H1 (cell line): ENCODE measurements at regions not wholly inside any gene's neighbourhood (a gene's known extent, or its start where the extent isn't known, plus 50 kb on each side); places are given as distances from the start of the nearest gene placed in this dataset.

Source experiments
- CTCF ChIA-PET: fragments of 300-600 bp; sonication (Branson Sonifier 250); formaldehyde crosslinking; loops from one replicate; lab custom pipeline; 2021; ENCODE audit not compliant: partially characterized antibody; lab: Charles Lee
- POLR2A ChIA-PET: fragments of 300-600 bp; sonication (Branson Sonifier 250); formaldehyde crosslinking; loops from one replicate; lab custom pipeline; 2021; ENCODE audit warnings: inconsistent platforms; ENCODE audit not compliant: partially characterized antibody; lab: Charles Lee
- DNase-seq, 2 experiments: peaks; one replicate each; pipeline versions ENCODE4 v3.0.0 to v3.0.0-alpha.2; 2010 to 2022; ENCODE audit warnings: low spot score in 2 of 2, low read depth in 1 of 2, mixed read lengths in 1 of 2
- FAIRE-seq: peaks from 2 replicates; lab custom pipeline; 2011; peaks lifted over from hg19 to GRCh38; lab: Jason Lieb, UNC
- H2AFZ ChIP-seq: 2 replicates; pipeline ENCODE4 v1.8.1; 2012; ENCODE audit warnings: low read length, inconsistent platforms
- H2AK5ac ChIP-seq: 2 replicates; pipeline ENCODE4 v1.6.1; 2013; ENCODE audit warnings: low read depth, low read length
- H2BK120ac ChIP-seq: replicated peaks from 2 replicates; pipeline ENCODE3; 2013; ENCODE audit warnings: low read depth, low read length, inconsistent platforms
- H2BK12ac ChIP-seq: 2 replicates; pipeline ENCODE4 v1.6.1; 2013; ENCODE audit warnings: low read depth, low read length
- H2BK15ac ChIP-seq: 2 replicates; pipeline ENCODE4 v1.6.1; 2013; ENCODE audit warnings: low read length
- H2BK20ac ChIP-seq: 2 replicates; pipeline ENCODE4 v1.6.1; 2013; ENCODE audit warnings: low read length
- H2BK5ac ChIP-seq: 2 replicates; pipeline ENCODE4 v1.6.1; 2013; ENCODE audit warnings: low read depth, low read length
- H3K14ac ChIP-seq: 2 replicates; pipeline ENCODE4 v1.6.1; 2013; ENCODE audit warnings: inconsistent platforms; ENCODE audit not compliant: insufficient read length
- H3K18ac ChIP-seq: 2 replicates; pipeline ENCODE4 v1.6.1; 2013; ENCODE audit warnings: low read length; ENCODE audit errors: extremely low read depth
- H3K23ac ChIP-seq: 2 replicates; pipeline ENCODE4 v1.6.1; 2013; ENCODE audit warnings: inconsistent platforms; ENCODE audit not compliant: insufficient read length
- H3K23me2 ChIP-seq: 2 replicates; pipeline ENCODE4 v1.6.1; 2013; ENCODE audit warnings: low read depth, low read length
- H3K27ac ChIP-seq: 2 replicates; pipeline ENCODE4 v1.6.1; 2011; ENCODE audit warnings: low read depth, low read length, inconsistent platforms
- H3K27me3 ChIP-seq, 4 experiments: replicated peaks in 1 of 4; 1 replicate in 1 of 4; 2 replicates in 3 of 4; pipeline versions ENCODE4 v1.6.1 to v1.8.1; 2011 to 2013; ENCODE audit warnings: low read length in 3 of 4, mild to moderate bottlenecking in 3 of 4, inconsistent platforms in 2 of 4, mixed read lengths in 2 of 4, moderate library complexity in 1 of 4; ENCODE audit not compliant: control insufficient read depth in 3 of 4, insufficient read depth in 3 of 4; ENCODE audit errors: extremely low read depth in 1 of 4
- H3K36me3 ChIP-seq, 4 experiments: 2 replicates each; pipeline versions ENCODE4 v1.6.1 to v1.8.1; 2011 to 2013; ENCODE audit warnings: mild to moderate bottlenecking in 4 of 4, low read length in 3 of 4, moderate library complexity in 2 of 4, control low read depth in 1 of 4, inconsistent platforms in 1 of 4; ENCODE audit not compliant: insufficient read depth in 4 of 4, control insufficient read depth in 2 of 4
- H3K4ac ChIP-seq: replicated peaks from 2 replicates; pipeline ENCODE3; 2013; ENCODE audit warnings: low read length, low read depth, mixed read lengths, inconsistent platforms; ENCODE audit not compliant: insufficient read length
- H3K4me1 ChIP-seq, 4 experiments: replicated peaks in 1 of 4; 1 replicate in 1 of 4; 2 replicates in 3 of 4; pipeline versions ENCODE4 v1.6.1 to v1.8.1; 2011 to 2013; ENCODE audit warnings: low read length in 3 of 4, inconsistent platforms in 2 of 4, mixed read lengths in 1 of 4; ENCODE audit not compliant: insufficient read depth in 4 of 4, control insufficient read depth in 3 of 4
- H3K4me2 ChIP-seq, 2 experiments: 2 replicates each; pipeline versions ENCODE4 v1.6.1 to v1.8.1; 2011 to 2013; ENCODE audit warnings: low read depth in 2 of 2, low read length in 2 of 2, control low read depth in 1 of 2, inconsistent platforms in 1 of 2, mild to moderate bottlenecking in 1 of 2; ENCODE audit not compliant: insufficient read depth in 1 of 2
- H3K4me3 ChIP-seq, 4 experiments: fragments of 200-600, 300-600 bp in 1 of 4; sonication (generic), shearing (Covaris generic), sonication (Bioruptor Twin) in 1 of 4; 2 replicates each; pipeline versions ENCODE4 v1.5.1 to v1.8.1; 2011 to 2016; ENCODE audit warnings: low read length in 4 of 4, low read depth in 3 of 4, control low read depth in 2 of 4, inconsistent platforms in 2 of 4, mild to moderate bottlenecking in 2 of 4, mixed read lengths in 1 of 4, moderate library complexity in 1 of 4; ENCODE audit not compliant: insufficient read depth in 2 of 4; ENCODE audit errors: extremely low read depth in 1 of 4
- H3K56ac ChIP-seq: replicated peaks from 2 replicates; pipeline ENCODE3; 2013; ENCODE audit warnings: low read depth, mild to moderate bottlenecking, mixed read lengths, low read length, inconsistent platforms; ENCODE audit not compliant: insufficient read length
- H3K79me1 ChIP-seq: 2 replicates; pipeline ENCODE4 v1.6.1; 2013; ENCODE audit warnings: low read depth, low read length, control low read depth
- H3K79me2 ChIP-seq, 2 experiments: 2 replicates each; pipeline versions ENCODE4 v1.6.1 to v1.8.1; 2012 to 2013; ENCODE audit warnings: low read length in 2 of 2, mild to moderate bottlenecking in 2 of 2, inconsistent platforms in 1 of 2; ENCODE audit not compliant: insufficient read depth in 2 of 2, control insufficient read depth in 1 of 2
- H3K9ac ChIP-seq, 4 experiments: replicated peaks in 1 of 4; 1 replicate in 1 of 4; 2 replicates in 3 of 4; pipeline versions ENCODE4 v1.6.1 to v1.8.1; 2011 to 2013; ENCODE audit warnings: low read depth in 3 of 4, low read length in 3 of 4, control low read depth in 2 of 4, mild to moderate bottlenecking in 2 of 4, moderate library complexity in 2 of 4, inconsistent platforms in 1 of 4; ENCODE audit errors: extremely low read depth in 1 of 4
- H3K9me3 ChIP-seq, 2 experiments: 2 replicates each; pipeline versions ENCODE4 v1.6.1 to v1.8.1; 2012 to 2013; ENCODE audit warnings: mild to moderate bottlenecking in 2 of 2, moderate library complexity in 2 of 2, control low read depth in 1 of 2, inconsistent platforms in 1 of 2, low read depth in 1 of 2, low read length in 1 of 2, mixed read lengths in 1 of 2; ENCODE audit not compliant: insufficient read depth in 2 of 2
- H4K20me1 ChIP-seq, 2 experiments: replicated peaks in 1 of 2; 2 replicates each; pipeline versions ENCODE3 to v1.8.1; 2011 to 2013; ENCODE audit warnings: inconsistent platforms in 2 of 2, low read length in 2 of 2, mild to moderate bottlenecking in 1 of 2; ENCODE audit not compliant: insufficient read depth in 2 of 2, control insufficient read depth in 1 of 2
- H4K5ac ChIP-seq: 2 replicates; pipeline ENCODE4 v1.6.1; 2013; ENCODE audit warnings: low read length, low read depth, mixed read lengths, inconsistent platforms; ENCODE audit not compliant: insufficient read length
- H4K8ac ChIP-seq: 2 replicates; pipeline ENCODE4 v1.8.0; 2013; ENCODE audit warnings: mild to moderate bottlenecking, moderate library complexity, low read length, inconsistent platforms; ENCODE audit not compliant: insufficient read depth; ENCODE audit errors: extremely low read depth
- H4K91ac ChIP-seq: replicated peaks from 2 replicates; pipeline ENCODE3; 2013; ENCODE audit warnings: low read length, mixed read lengths, inconsistent platforms; ENCODE audit not compliant: insufficient read length
- KDM5A ChIP-seq: fragments of 200-600 bp; IDR thresholded peaks from 2 replicates; pipeline ENCODE4 v1.7.1; 2012; ENCODE audit warnings: mild to moderate bottlenecking, low read length, inconsistent platforms, mixed read lengths
- NANOG ChIP-seq: IDR thresholded peaks from 2 replicates; pipeline ENCODE4 v1.6.1; 2011; ENCODE audit warnings: low read length, low read depth, mild to moderate bottlenecking, inconsistent platforms; ENCODE audit not compliant: insufficient read depth, poor library complexity, severe bottlenecking
- WGBS, 2 experiments: shearing (Covaris generic) in 1 of 2; methylation state at CpG; one replicate each; pipeline versions ENCODE4 v1.1.6 to v1.1.7; 2013 to 2015; ENCODE audit warnings: low lambda C conversion rate in 2 of 2, mixed read lengths in 2 of 2, inconsistent platforms in 1 of 2, low coverage in 1 of 2, missing lambda C conversion rate in 1 of 2; ENCODE audit not compliant: insufficient replicate concordance in 2 of 2, insufficient coverage in 1 of 2, insufficient read length in 1 of 2; ENCODE audit errors: extremely low coverage in 1 of 2, missing lambda C conversion rate in 1 of 2; 5-methylcytosine and 5-hydroxymethylcytosine counted together

DNA sequence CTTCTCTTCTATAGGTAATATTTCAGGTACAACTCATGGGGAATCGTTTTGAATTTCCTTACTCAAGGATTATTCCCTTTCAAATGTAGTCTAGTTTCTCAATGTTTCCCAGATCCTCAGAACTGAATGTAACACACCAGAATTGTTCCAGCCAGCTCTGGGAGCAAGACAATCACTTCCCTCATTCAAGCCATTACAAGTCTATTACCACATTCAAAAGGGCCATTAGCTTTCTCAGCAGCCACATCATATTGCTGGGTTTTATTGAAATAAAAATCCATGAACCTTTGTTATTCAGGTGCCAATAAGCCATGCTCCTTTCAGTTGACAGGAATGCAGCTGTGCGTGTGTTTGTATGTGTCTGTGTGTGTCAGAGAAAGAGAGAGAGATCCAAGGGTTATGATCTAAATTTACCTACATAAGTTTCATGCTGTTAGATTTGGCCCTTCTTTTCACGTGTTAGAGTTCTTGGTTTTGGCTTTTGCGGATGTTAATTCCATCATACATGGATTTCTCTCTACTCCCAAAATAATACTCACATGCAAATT is 357.7 kb downstream of the BCAT1 start:
- H2BK20ac ChIP-seq: no peak overlapping the region
- WGBS, 2 experiments: 48% methylated on average over 4 of the region's 4 CpGs; no CpG with 5 or more reads in 1 of the 2 experiments
- H3K79me2 ChIP-seq: no peaks in the 10 kb centered on the region
- H3K4ac ChIP-seq: no peak overlapping the region
- H3K4me1 ChIP-seq: peaks cover 0 to 3% (median 0%) of the 10 kb centered on the region in 4 experiments; a peak in 1 of 7 replicates
- H2AK5ac ChIP-seq: no peak overlapping the region
- H3K9ac ChIP-seq: no peak overlapping the region
- H2BK5ac ChIP-seq: no peak overlapping the region
- no peak overlapping the region for H2BK120ac ChIP-seq
- no peaks in the 10 kb centered on the region for H3K36me3 ChIP-seq
- no peaks in the 10 kb centered on the region for H3K27me3 ChIP-seq
- no peaks in the 10 kb centered on the region for H3K79me1 ChIP-seq
- no peaks in the 10 kb centered on the region for H3K23me2 ChIP-seq
- H3K4me3 ChIP-seq: no peak overlapping the region
- no peak overlapping the region for H4K91ac ChIP-seq
- TF ChIP-seq KDM5A (no peak), NANOG (peak; percentile 66)
- TF ChIP-seq, all 59 proteins: peak for 1
- Histone ChIP-seq H2BK12ac (no peak overlapping the region), H3K4me2 (peak overlapping the region in 1 of 2 experiments; percentile 25; a peak in 1 of 4 replicates), H4K8ac (no peak overlapping the region), H3K9me3 (no peaks in the 10 kb centered on the region), H3K56ac (no peak overlapping the region), H3K23ac (no peak overlapping the region), H3K27ac (no peak overlapping the region), H3K14ac (no peak overlapping the region), H2BK15ac (no peak overlapping the region), H2AFZ (no peak overlapping the region), H4K5ac (no peak overlapping the region), H4K20me1 (no peaks in the 10 kb centered on the region), H3K18ac (no peak overlapping the region)
- FAIRE-seq (no peak), DNase-seq (no peak)
- ChIA-PET CTCF (interaction anchor here (1.1 to 1.6 kb wide), 2 partner anchors 20 to 53 kb away, joined by 3 read pairs; no protein-coding TSS in a partner anchor), POLR2A (no interaction called here)
